ENCODE measurements at regions not wholly inside any gene's neighbourhood (a gene's known extent, or its start where the extent isn't known, plus 50 kb on each side); places are given as distances from the start of the nearest gene placed in this dataset.

- no peak for DNase-seq (ENCODE audit: low spot score)
- intact Hi-C loops (cut with DNase I), result no loop called here
Observed at GRCh38 chr6:78810698-78811097, 56.7 kb upstream of the IRAK1BP1 start.
